Trophoblast cell (in vitro differentiated cells and primary cell): ENCODE measurements at regions not wholly inside any gene's neighbourhood (a gene's known extent, or its start where the extent isn't known, plus 50 kb on each side); places are given as distances from the start of the nearest gene placed in this dataset.
"Not testable (repeated sequence)": the region's sequence is repeated elsewhere in the genome, so short reads cannot be mapped to it uniquely, and the experiment has no call there.

ENCODE experiments used
- DNase-seq, 2 donors: peaks; one replicate each; pipeline ENCODE4 v3.0.0-alpha.2; 2016
- H2AFZ ChIP-seq: 2 replicates; pipeline ENCODE4 v1.6.1; 2013; ENCODE audit warnings: low read length, moderate library complexity, mild to moderate bottlenecking; ENCODE audit not compliant: insufficient read depth, poor library complexity
- H2AK5ac ChIP-seq: 2 replicates; pipeline ENCODE4 v1.6.1; 2013; ENCODE audit warnings: mild to moderate bottlenecking, low read length
- H2BK120ac ChIP-seq: 2 replicates; pipeline ENCODE4 v1.6.1; 2013; ENCODE audit warnings: low read length, mild to moderate bottlenecking, moderate library complexity; ENCODE audit not compliant: insufficient read depth, poor library complexity
- H2BK12ac ChIP-seq: 2 replicates; pipeline ENCODE4 v1.6.1; 2013; ENCODE audit warnings: mild to moderate bottlenecking, low read length, moderate library complexity
- H2BK5ac ChIP-seq: 2 replicates; pipeline ENCODE4 v1.6.1; 2013; ENCODE audit warnings: low read length, low read depth, moderate library complexity, mild to moderate bottlenecking; ENCODE audit not compliant: poor library complexity
- H3K14ac ChIP-seq: 2 replicates; pipeline ENCODE4 v1.6.1; 2013; ENCODE audit warnings: mild to moderate bottlenecking, low read length
- H3K18ac ChIP-seq: 2 replicates; pipeline ENCODE4 v1.6.1; 2013; ENCODE audit warnings: mild to moderate bottlenecking, low read length
- H3K23ac ChIP-seq: 2 replicates; pipeline ENCODE4 v1.6.1; 2013; ENCODE audit warnings: low read length
- H3K27ac ChIP-seq: 2 replicates; pipeline ENCODE4 v1.5.1; 2013; ENCODE audit warnings: low read depth, mild to moderate bottlenecking, inconsistent platforms, low read length, moderate library complexity
- H3K27me3 ChIP-seq: 2 replicates; pipeline ENCODE4 v1.6.1; 2013; ENCODE audit warnings: inconsistent platforms, mild to moderate bottlenecking, low read length, moderate library complexity; ENCODE audit not compliant: insufficient read depth
- H3K36me3 ChIP-seq, 2 experiments: 1 replicate in 1 of 2; 2 replicates in 1 of 2; pipeline ENCODE4 v1.6.1; 2013; ENCODE audit warnings: low read length in 2 of 2, mild to moderate bottlenecking in 2 of 2, moderate library complexity in 1 of 2; ENCODE audit not compliant: insufficient read depth in 2 of 2, control insufficient read depth in 1 of 2
- H3K4ac ChIP-seq: 2 replicates; pipeline ENCODE4 v1.6.1; 2013; ENCODE audit warnings: low read depth, mild to moderate bottlenecking, low read length, moderate library complexity
- H3K4me1 ChIP-seq, 2 experiments: 1 replicate in 1 of 2; 2 replicates in 1 of 2; pipeline ENCODE4 v1.6.1; 2013; ENCODE audit warnings: low read length in 2 of 2, mild to moderate bottlenecking in 2 of 2, moderate library complexity in 1 of 2; ENCODE audit not compliant: insufficient read depth in 2 of 2, control insufficient read depth in 1 of 2
- H3K4me2 ChIP-seq: 2 replicates; pipeline ENCODE4 v1.6.1; 2013; ENCODE audit warnings: inconsistent platforms, mild to moderate bottlenecking, low read length, moderate library complexity
- H3K4me3 ChIP-seq: 2 replicates; pipeline ENCODE4 v1.5.1; 2013; ENCODE audit warnings: mild to moderate bottlenecking, low read depth, low read length, inconsistent platforms
- H3K79me1 ChIP-seq: one replicate; pipeline ENCODE4 v1.6.1; 2013; ENCODE audit warnings: low read length
- H3K79me2 ChIP-seq: 2 replicates; pipeline ENCODE4 v1.6.1; 2013; ENCODE audit warnings: low read length, mild to moderate bottlenecking; ENCODE audit not compliant: control insufficient read depth, insufficient read depth, poor library complexity
- H3K9ac ChIP-seq: 2 replicates; pipeline ENCODE4 v1.6.1; 2013; ENCODE audit warnings: mild to moderate bottlenecking, low read length
- H3K9me3 ChIP-seq: 2 replicates; pipeline ENCODE4 v1.6.1; 2013; ENCODE audit warnings: low read depth, mild to moderate bottlenecking, control low read depth, inconsistent platforms, low read length; ENCODE audit not compliant: insufficient read depth
- H4K12ac ChIP-seq: 2 replicates; pipeline ENCODE4 v1.6.1; 2013; ENCODE audit warnings: low read depth, mild to moderate bottlenecking, low read length, moderate library complexity
- H4K8ac ChIP-seq: 2 replicates; pipeline ENCODE4 v1.6.1; 2013; ENCODE audit warnings: low read depth, mild to moderate bottlenecking, low read length, moderate library complexity
- H4K91ac ChIP-seq: one replicate; pipeline ENCODE4 v1.6.1; 2013; ENCODE audit warnings: low read depth, mild to moderate bottlenecking, low read length, moderate library complexity
- WGBS: extraction: QIAGEN DNeasy Blood & Tissue Kit; methylation state at CpG from one replicate; pipeline ENCODE4 v1.1.7; 2013; ENCODE audit warnings: missing lambda C conversion rate; ENCODE audit not compliant: insufficient read length, insufficient coverage; ENCODE audit errors: extremely low coverage; 5-methylcytosine and 5-hydroxymethylcytosine counted together

GRCh38 chr15:30213733-30214132 is 78.9 kb downstream of the GOLGA8T start:
- H3K14ac ChIP-seq, H3K27ac ChIP-seq, H3K36me3 ChIP-seq, H3K79me1 ChIP-seq, H2AK5ac ChIP-seq, H3K9ac ChIP-seq, DNase-seq, H3K79me2 ChIP-seq, H4K12ac ChIP-seq, H3K4me3 ChIP-seq, H3K4me1 ChIP-seq, H2BK120ac ChIP-seq, H3K4me2 ChIP-seq, H4K91ac ChIP-seq, H4K8ac ChIP-seq, H3K9me3 ChIP-seq, H3K27me3 ChIP-seq, H2AFZ ChIP-seq, H2BK12ac ChIP-seq, H3K18ac ChIP-seq, H3K4ac ChIP-seq, H2BK5ac ChIP-seq, H3K23ac ChIP-seq: not testable (repeated sequence)
- no CpG with 5 or more reads among the region's 5 CpGs for WGBS

GRCh38 chr15:30221803-30222202 is 87.0 kb downstream of the GOLGA8T start:
- H3K27me3 ChIP-seq, H3K27ac ChIP-seq, H2BK12ac ChIP-seq, H3K4me1 ChIP-seq, H3K79me1 ChIP-seq, H3K36me3 ChIP-seq, H3K9ac ChIP-seq, H2BK120ac ChIP-seq, DNase-seq, H2BK5ac ChIP-seq, H3K4ac ChIP-seq, H3K14ac ChIP-seq, H3K9me3 ChIP-seq, H2AK5ac ChIP-seq, H2AFZ ChIP-seq, H4K12ac ChIP-seq, H3K23ac ChIP-seq, H3K4me2 ChIP-seq, H4K8ac ChIP-seq, H3K18ac ChIP-seq, H4K91ac ChIP-seq, H3K79me2 ChIP-seq, H3K4me3 ChIP-seq: not testable (repeated sequence)
- no CpG with 5 or more reads among the region's 4 CpGs for WGBS

GRCh38 chr15:30222798-30223591 is 88.1 kb downstream of the GOLGA8T start:
- not testable (repeated sequence) for H3K4me1 ChIP-seq, H3K79me2 ChIP-seq, H3K27me3 ChIP-seq, H2BK5ac ChIP-seq, H2AK5ac ChIP-seq, H3K23ac ChIP-seq, H4K8ac ChIP-seq, H3K27ac ChIP-seq, H2BK120ac ChIP-seq, H3K14ac ChIP-seq, H3K4ac ChIP-seq, DNase-seq, H2BK12ac ChIP-seq, H4K91ac ChIP-seq, H3K18ac ChIP-seq, H3K9ac ChIP-seq, H4K12ac ChIP-seq, H3K79me1 ChIP-seq, H3K9me3 ChIP-seq, H3K36me3 ChIP-seq, H3K4me2 ChIP-seq, H2AFZ ChIP-seq, H3K4me3 ChIP-seq
- no CpG with 5 or more reads among the region's 91 CpGs for WGBS

- not testable (repeated sequence) for H2BK120ac ChIP-seq, H4K91ac ChIP-seq, H3K14ac ChIP-seq, H2AFZ ChIP-seq, H3K9ac ChIP-seq, H4K12ac ChIP-seq, H3K79me2 ChIP-seq, H3K27ac ChIP-seq, DNase-seq, H3K4ac ChIP-seq, H4K8ac ChIP-seq, H3K4me3 ChIP-seq, H2BK5ac ChIP-seq, H3K18ac ChIP-seq, H2AK5ac ChIP-seq, H3K4me2 ChIP-seq, H3K79me1 ChIP-seq, H3K23ac ChIP-seq, H3K4me1 ChIP-seq, H3K27me3 ChIP-seq, H3K9me3 ChIP-seq, H2BK12ac ChIP-seq, H3K36me3 ChIP-seq
- WGBS, result no CpG with 5 or more reads among the region's 77 CpGs
These were observed 90.5 kb downstream of the GOLGA8T start for GRCh38 chr15:30225233-30225891.
